HCT116 (cell line): ENCODE measurements at regions not wholly inside any gene's neighbourhood (a gene's known extent, or its start where the extent isn't known, plus 50 kb on each side); places are given as distances from the start of the nearest gene placed in this dataset.

Source experiments
- ATAC-seq: fragments of 200-7000 bp; cut with Tn5 transposase; 2 replicates; pipeline ENCODE4 v1.9.1; 2020; ENCODE audit warnings: mild to moderate bottlenecking, moderate library complexity
- BruUV-seq: library from RNA; stranded (reverse); fragments of 400-500 nt; replicated peaks from 2 replicates; lab custom pipeline; 2021; lab: Mats Ljungman, UMichigan
- CTCF ChIA-PET: fragments of 300-600 bp; sonication (Branson Sonifier 250); formaldehyde crosslinking; loops from one replicate; lab custom pipeline; 2021; ENCODE audit warnings: antibody characterized with exemption; lab: Charles Lee
- POLR2A ChIA-PET: fragments of 300-600, 350-600 bp; sonication (Branson Sonifier 250); formaldehyde crosslinking; loops from one replicate; lab custom pipeline; 2021; ENCODE audit warnings: antibody characterized with exemption; lab: Charles Lee
- RAD21 ChIA-PET, 2 experiments: fragments of 300-600 bp; sonication (Branson Sonifier 250); formaldehyde crosslinking; loops; one replicate each; lab custom pipeline; 2023; ENCODE audit warnings: low total read pairs in 2 of 2; ENCODE audit not compliant: uncharacterized antibody in 2 of 2, unreplicated experiment in 2 of 2, low non-redundant PET in 1 of 2; lab: Charles Lee
- DNase-seq: peaks from one replicate; pipeline ENCODE4 v3.0.0-alpha.2; 2010; ENCODE audit warnings: low read depth, low spot score
- H2AFZ ChIP-seq: fragments of 200-600 bp; shearing (Covaris generic), sonication (generic); 2 replicates; pipeline ENCODE4 v1.6.1; 2017; ENCODE audit warnings: low read depth, mixed run types, mixed read lengths, antibody characterized with exemption, low read length; ENCODE audit not compliant: poor library complexity, severe bottlenecking
- H3K27ac ChIP-seq: 2 replicates; pipeline ENCODE4 v1.5.1; 2012; ENCODE audit warnings: low read depth, low read length
- H3K27me3 ChIP-seq: fragments of 200-600 bp; sonication (generic); 2 replicates; pipeline ENCODE4 v1.6.1; 2016; ENCODE audit warnings: mixed run types, low read length, mixed read lengths; ENCODE audit not compliant: insufficient read depth
- H3K36me3 ChIP-seq, 2 experiments: fragments of 200-500 bp in 1 of 2; fragments of 200-600 bp in 1 of 2; sonication (Bioruptor generic) in 1 of 2; sonication (generic) in 1 of 2; 2 replicates each; pipeline versions ENCODE4 v1.5.1 to v1.6.1; 2014 to 2016; ENCODE audit warnings: low read length in 2 of 2, inconsistent platforms in 1 of 2, mixed read lengths in 1 of 2, mixed run types in 1 of 2; ENCODE audit not compliant: insufficient read depth in 2 of 2, control insufficient read depth in 1 of 2
- H3K4me1 ChIP-seq, 2 experiments: fragments of 200-600 bp in 1 of 2; sonication (generic) in 1 of 2; 2 replicates each; pipeline versions ENCODE4 v1.5.1 to v1.6.1; 2012 to 2017; ENCODE audit warnings: low read length in 2 of 2, inconsistent platforms in 1 of 2, mild to moderate bottlenecking in 1 of 2, mixed read lengths in 1 of 2, mixed run types in 1 of 2, moderate library complexity in 1 of 2; ENCODE audit not compliant: insufficient read depth in 2 of 2, control insufficient read depth in 1 of 2
- H3K4me2 ChIP-seq: fragments of 200-600 bp; sonication (generic); 2 replicates; pipeline ENCODE4 v1.6.1; 2017; ENCODE audit warnings: mixed run types, low read length, mixed read lengths
- H3K4me3 ChIP-seq, 2 experiments: fragments of 200-600 bp in 1 of 2; sonication (generic) in 1 of 2; replicated peaks in 1 of 2; 2 replicates each; pipeline ENCODE4 v1.5.1; 2011 to 2016; ENCODE audit warnings: low read length in 2 of 2, control low read depth in 1 of 2, low read depth in 1 of 2, mild to moderate bottlenecking in 1 of 2, mixed read lengths in 1 of 2, mixed run types in 1 of 2
- H3K79me2 ChIP-seq: fragments of 200-600 bp; sonication (generic); 2 replicates; pipeline ENCODE4 v1.6.1; 2017; ENCODE audit warnings: mild to moderate bottlenecking, mixed run types, low read length, moderate library complexity, mixed read lengths; ENCODE audit not compliant: insufficient read depth
- H3K9ac ChIP-seq: fragments of 200-600 bp; sonication (generic); 2 replicates; pipeline ENCODE4 v1.6.1; 2016; ENCODE audit warnings: low read length, mixed read lengths
- H3K9me2 ChIP-seq: fragments of 200-600 bp; sonication (generic), shearing (Covaris generic); 2 replicates; pipeline ENCODE4 v1.6.1; 2017; ENCODE audit warnings: mixed run types, mild to moderate bottlenecking, moderate library complexity; ENCODE audit not compliant: insufficient read depth
- H3K9me3 ChIP-seq, 2 experiments: fragments of 200-500 bp in 1 of 2; fragments of 200-600 bp in 1 of 2; sonication (Bioruptor generic) in 1 of 2; sonication (generic) in 1 of 2; 2 replicates each; pipeline ENCODE4 v1.6.1; 2014 to 2017; ENCODE audit warnings: low read length in 2 of 2, mixed read lengths in 2 of 2, inconsistent platforms in 1 of 2, low read depth in 1 of 2, mild to moderate bottlenecking in 1 of 2, mixed run types in 1 of 2, moderate library complexity in 1 of 2; ENCODE audit not compliant: control insufficient read depth in 1 of 2, insufficient read depth in 1 of 2
- H4K20me1 ChIP-seq: fragments of 200-600 bp; sonication (generic), shearing (Covaris generic); 2 replicates; pipeline ENCODE4 v1.6.1; 2017; ENCODE audit warnings: mixed run types, mild to moderate bottlenecking, moderate library complexity; ENCODE audit not compliant: insufficient read depth
- ATF3 ChIP-seq: IDR thresholded peaks from 2 replicates; pipeline ENCODE4 v1.6.1; 2012
- CEBPB ChIP-seq: IDR thresholded peaks from 2 replicates; pipeline ENCODE4 v1.6.1; 2012; ENCODE audit warnings: low read depth
- EGR1 ChIP-seq: IDR thresholded peaks from 2 replicates; pipeline ENCODE4 v1.6.1; 2012; ENCODE audit warnings: low read depth
- ELF1 ChIP-seq: IDR thresholded peaks from 2 replicates; pipeline ENCODE4 v1.6.1; 2012; ENCODE audit warnings: low read depth, borderline replicate concordance
- EZH2 ChIP-seq: fragments of 200-600 bp; sonication (generic); IDR thresholded peaks from 2 replicates; pipeline ENCODE4 v1.6.1; 2017; ENCODE audit warnings: antibody characterized with exemption, mixed run types
- FOSL1 ChIP-seq: IDR thresholded peaks from 2 replicates; pipeline ENCODE4 v1.6.1; 2012; ENCODE audit warnings: low read depth
- JUND ChIP-seq: IDR thresholded peaks from 2 replicates; pipeline ENCODE4 v1.6.1; 2012
- MAX ChIP-seq: IDR thresholded peaks from 2 replicates; pipeline ENCODE4 v1.6.1; 2012
- POLR2A ChIP-seq: IDR thresholded peaks from 2 replicates; pipeline ENCODE4 v1.7.0; 2011; ENCODE audit warnings: borderline replicate concordance; ENCODE audit not compliant: insufficient read depth, insufficient read length; ENCODE audit errors: extremely low read depth
- SIN3A ChIP-seq: IDR thresholded peaks from 2 replicates; pipeline ENCODE4 v1.6.1; 2012; ENCODE audit warnings: low read depth
- SP1 ChIP-seq: IDR thresholded peaks from 2 replicates; pipeline ENCODE4 v1.6.1; 2012; ENCODE audit warnings: low read depth
- YY1 ChIP-seq: IDR thresholded peaks from 2 replicates; pipeline ENCODE4 v1.6.1; 2011; ENCODE audit warnings: low read length, low read depth, moderate library complexity, mild to moderate bottlenecking; ENCODE audit not compliant: insufficient replicate concordance; ENCODE audit errors: extremely low read depth
- ZBTB33 ChIP-seq: IDR thresholded peaks from 2 replicates; pipeline ENCODE4 v1.6.1; 2011; ENCODE audit warnings: mild to moderate bottlenecking, low read length, moderate library complexity; ENCODE audit not compliant: insufficient replicate concordance; ENCODE audit errors: extremely low read depth
- ZFX ChIP-seq: fragments of 450-650 bp; IDR thresholded peaks from 2 replicates; pipeline ENCODE4 v1.6.1; 2017
- ZNF274 ChIP-seq: fragments of 200-500 bp; sonication (Bioruptor generic); IDR thresholded peaks from 2 replicates; pipeline ENCODE4 v1.6.1; 2014; ENCODE audit warnings: mild to moderate bottlenecking, low read depth, low read length, inconsistent platforms
- intact Hi-C: fragments of 100-400 bp; cut with micrococcal nuclease; formaldehyde crosslinking; loops from 2 replicates; pipeline ENCODE4 v1.10.0; 2022

- CTCF ChIA-PET = no interaction called here
- POLR2A ChIA-PET = no interaction called here
- RAD21 ChIA-PET = no interaction called here
- Histone ChIP-seq H3K27me3 (no peaks in the 10 kb centered on the region), H3K79me2 (no peaks in the 10 kb centered on the region), H3K9ac (no peak overlapping the region), H3K4me3 (no peak overlapping the region), H3K9me2 (no peaks in the 10 kb centered on the region), H3K4me2 (no peak overlapping the region), H3K36me3 (no peaks in the 10 kb centered on the region), H2AFZ (no peak overlapping the region), H3K4me1 (no peaks in the 10 kb centered on the region), H3K27ac (no peak overlapping the region), H4K20me1 (no peaks in the 10 kb centered on the region), H3K9me3 (peaks cover 0 to 19% of the 10 kb centered on the region in 2 experiments; a peak in 2 of 4 replicates)
- ATAC-seq (no peak), DNase-seq (no peak)
- TF ChIP-seq MAX (no peak), JUND (no peak), YY1 (no peak), ZFX (no peak), CEBPB (no peak), EZH2 (no peak), ATF3 (no peak), POLR2A (no peak), ZNF274 (no peak), FOSL1 (no peak), EGR1 (no peak), SP1 (no peak), SIN3A (no peak), ELF1 (no peak), ZBTB33 (no peak)
- intact Hi-C loops = no loop called here
- no TSS peak for BruUV-seq
These were observed 1282.4 kb upstream of the ADGRB3 start for GRCh38 chr6:67352717-67353116.
